ENCODE measurements at regions not wholly inside any gene's neighbourhood (a gene's known extent, or its start where the extent isn't known, plus 50 kb on each side); places are given as distances from the start of the nearest gene placed in this dataset.

DNA sequence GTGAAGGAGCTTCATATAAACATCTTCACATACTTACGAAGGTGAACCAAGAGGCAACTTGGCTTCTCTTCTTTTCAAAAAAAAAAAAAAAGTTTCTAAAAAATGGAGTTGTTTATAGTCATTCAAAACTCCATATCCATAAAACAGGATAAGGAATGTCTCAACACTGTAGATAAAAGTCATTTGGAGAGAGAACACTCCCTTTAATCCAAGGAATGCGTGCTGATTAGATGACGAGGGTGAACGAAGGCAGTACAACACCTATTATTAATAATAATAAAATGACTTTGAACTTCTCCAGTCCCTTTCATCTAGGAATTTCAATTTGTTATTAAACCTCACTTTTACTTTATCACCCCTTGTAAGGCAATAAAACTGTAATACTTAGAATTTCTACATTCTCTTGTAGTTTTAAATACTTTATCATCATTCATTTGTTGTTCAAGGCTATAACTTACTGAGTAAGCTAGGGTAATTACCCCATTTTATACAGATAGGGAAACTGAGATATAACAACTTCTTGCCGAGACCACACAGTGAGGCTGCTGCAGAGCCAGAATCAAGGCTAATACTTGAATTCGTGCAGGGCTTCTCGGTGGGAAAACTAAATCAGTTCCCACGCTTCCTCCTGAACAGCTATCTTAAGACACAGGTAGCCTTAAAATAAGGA, 377.1 kb downstream of the EFNA5 start:
- DNase-seq (ENCODE audit: low read depth) = no peak

DNA sequence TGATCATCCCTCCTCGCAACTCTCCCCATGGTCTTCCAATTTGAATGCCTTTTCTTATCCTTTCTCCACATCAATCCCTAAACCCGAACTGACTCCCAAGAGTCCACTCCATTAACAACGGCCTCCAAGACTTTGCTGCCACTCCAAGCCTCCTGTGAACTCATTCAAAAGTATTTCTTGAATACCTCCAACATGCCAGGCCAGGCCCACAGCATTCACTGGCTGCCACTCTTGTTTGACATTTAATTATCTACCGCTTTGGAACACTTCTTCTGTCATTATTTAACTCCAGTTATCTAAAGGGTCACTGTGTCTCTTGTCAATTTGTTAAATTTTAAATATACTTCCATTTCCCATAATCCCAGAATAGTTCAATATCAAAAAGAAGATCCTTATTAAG, 378.9 kb downstream of the EFNA5 start:
- DNase-seq (ENCODE audit: low read depth) = no peak

DNA sequence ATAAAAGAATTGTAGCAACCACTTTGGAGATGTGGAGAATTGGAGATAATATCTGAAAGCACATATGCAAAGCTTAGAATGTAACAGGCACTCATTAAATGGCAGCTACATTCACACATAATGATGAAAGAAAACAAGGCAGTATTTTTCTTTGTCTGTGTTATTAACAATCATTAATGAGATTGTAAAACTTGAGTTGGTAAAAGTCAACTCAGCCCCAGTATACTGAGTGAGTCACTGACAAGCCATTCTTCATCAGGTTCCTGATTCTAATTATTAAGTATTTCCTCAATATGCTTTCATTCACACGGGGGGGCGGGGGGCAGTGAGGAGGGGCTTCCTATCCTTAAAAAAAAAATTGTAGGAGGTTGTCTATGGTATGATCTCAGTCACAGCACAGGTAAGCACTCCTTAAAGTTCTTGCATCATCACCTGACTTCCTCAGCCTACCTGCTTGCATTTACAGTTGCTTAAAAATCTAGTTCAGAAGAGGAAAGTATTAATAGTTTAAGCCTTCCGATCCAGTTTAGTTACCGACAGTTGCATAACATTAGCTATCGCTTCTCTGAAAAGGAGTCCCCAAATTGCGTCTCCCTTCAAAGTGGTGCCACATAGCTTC, 379.8 kb downstream of the EFNA5 start:
- DNase-seq (ENCODE audit: low read depth) = no peak

DNA sequence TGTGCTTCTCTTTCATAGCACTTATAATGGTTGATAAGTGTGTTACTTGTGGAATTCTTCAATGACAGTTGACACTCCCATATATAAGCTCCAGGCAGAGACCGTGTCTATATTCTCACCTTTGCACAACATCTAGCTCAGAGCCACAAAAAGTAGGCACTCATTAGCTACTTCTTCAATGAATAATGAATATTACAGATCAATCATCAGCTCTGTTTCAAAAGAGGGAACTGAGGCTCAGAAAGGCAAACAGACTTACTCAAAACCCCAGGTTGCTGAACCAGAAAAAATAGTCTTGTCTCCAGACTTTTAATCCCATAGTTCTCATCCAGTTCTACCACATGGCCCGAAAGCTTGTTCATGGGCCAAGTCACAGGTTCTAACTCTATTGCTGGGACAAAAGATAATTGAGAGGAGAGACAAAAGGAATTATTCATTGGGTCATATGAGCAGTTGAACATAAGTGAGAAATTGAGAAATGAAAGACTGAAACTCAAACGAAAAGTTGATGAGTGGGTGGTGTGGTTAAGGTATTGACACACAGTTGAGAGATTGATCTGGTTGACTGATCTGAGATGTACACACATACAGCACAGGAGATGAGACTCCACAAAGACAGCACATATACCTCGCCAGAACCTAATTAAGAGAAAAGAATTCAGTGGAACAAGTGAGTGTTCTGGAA, 381.6 kb downstream of the EFNA5 start:
- DNase-seq (ENCODE audit: low read depth) = no peak

DNA sequence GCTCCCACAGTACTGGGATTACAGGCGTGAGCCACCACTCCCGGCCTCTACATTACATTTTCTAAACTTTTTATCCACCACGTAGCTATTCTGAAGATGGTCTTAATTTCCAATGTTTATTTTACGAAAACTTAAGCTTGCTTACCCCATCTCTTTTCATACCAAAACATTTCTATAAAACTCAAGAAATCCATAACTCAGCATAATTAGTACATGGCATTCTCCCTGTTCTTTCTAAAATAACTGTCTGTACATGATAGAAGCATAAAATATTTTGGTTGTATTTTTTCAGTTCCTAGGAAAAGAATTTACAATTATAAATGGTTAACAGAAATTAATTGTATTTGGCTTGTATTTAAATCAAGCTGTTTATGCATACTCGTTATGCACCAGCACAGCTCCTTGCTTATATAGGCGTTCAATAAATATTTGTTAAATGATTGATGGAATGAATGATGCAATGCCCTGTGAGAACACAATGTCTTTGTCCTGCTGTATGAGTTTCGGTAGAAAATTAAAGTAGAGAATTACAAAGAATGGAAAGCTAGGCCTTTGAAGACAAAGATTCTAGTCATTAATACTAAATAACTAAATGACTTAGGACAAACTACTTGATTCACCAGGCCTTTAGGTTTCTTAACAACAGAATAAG, 384.2 kb downstream of the EFNA5 start:
- no peak for DNase-seq (ENCODE audit: low read depth)

DNA sequence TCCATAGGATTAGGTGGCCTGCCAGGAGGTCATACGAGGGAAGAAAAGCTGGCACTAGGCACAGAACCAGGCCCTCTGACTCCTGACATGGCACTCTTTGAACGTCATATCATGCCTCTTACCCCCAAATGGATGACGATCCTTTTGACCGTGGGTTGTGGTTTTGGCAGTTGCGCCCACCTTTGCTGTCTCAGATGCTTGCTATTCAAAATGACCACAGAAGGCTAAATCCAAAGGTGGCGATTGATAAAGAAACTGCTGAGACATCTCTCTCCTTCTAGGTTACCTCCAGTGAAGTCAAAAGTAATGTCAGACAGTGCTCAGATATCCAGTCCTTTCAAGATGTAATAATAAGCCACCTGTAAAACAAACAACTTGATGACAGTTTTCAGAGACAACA, 385.0 kb downstream of the EFNA5 start:
- no peak for DNase-seq (ENCODE audit: low read depth)

DNA sequence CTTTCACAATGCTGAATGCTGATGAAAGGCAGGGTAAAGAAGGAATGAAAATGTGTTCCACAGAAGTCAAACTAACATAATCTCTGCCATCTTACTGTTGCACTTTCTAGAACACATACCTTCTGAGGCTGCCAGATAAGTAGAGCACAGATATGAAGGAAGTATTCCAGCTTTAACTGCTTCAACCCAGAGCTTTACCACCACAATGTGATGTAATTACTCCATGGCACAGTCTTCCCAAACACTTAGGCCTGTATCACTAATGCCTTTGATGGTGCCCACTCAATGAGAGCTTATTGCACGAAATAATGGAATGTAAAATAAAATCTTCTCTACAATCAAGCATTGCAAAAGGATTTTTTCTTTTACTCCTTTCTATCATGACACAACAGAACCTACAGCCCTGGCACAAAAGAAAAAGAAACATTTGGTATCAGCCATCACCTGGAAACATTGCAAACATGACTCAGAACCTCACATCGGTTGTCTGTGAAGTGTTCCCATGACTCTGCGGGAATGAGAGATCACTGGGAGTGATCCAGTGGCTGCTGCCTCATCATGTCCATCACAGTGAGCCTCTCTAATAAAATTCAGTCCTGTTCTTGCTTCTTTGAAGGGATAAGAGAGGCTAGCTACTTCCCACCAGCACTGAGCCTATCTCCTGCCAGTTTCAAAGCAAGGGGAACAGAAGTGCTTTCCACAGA, 385.8 kb downstream of the EFNA5 start:
- no peak for DNase-seq (ENCODE audit: low read depth)

DNA sequence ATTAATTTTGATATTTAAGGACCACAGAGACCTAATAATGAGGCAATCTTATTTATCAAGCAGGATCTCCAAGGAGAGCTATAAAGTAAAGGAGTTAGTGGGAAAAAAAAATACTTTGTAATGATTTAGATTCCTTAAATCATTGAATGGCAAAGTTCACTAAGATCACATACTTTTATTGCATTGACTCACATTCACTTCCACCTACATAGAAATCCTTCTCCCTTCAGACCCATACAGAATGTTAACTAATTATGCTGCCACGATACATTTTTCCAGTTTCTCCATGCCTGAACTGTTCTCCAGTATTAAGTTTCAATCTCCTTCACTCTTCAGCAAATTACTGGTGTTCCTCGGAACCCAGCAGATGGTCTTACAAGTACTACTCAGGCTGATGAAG, 388.7 kb downstream of the EFNA5 start:
- DNase-seq (ENCODE audit: low read depth) = no peak

DNA sequence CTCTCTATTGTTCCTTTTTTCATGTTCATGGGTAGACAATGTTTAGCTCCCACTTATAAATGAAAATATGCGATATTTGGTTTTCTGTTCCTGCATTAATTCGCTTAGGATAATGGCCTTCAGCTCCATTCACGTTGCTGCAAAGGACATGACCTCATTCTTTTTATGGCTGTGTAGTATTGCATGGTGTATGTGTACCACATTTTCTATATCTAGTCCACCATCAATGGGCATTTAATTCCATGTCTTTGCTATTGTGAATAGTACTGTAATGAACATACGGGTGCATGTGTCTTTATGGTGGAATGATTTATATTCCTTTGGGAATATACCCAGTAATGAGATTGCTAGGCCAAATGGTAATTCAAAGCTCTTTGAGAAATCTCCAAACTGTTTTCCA, 392.0 kb downstream of the EFNA5 start:
- DNase-seq (ENCODE audit: low read depth) = no peak

DNA sequence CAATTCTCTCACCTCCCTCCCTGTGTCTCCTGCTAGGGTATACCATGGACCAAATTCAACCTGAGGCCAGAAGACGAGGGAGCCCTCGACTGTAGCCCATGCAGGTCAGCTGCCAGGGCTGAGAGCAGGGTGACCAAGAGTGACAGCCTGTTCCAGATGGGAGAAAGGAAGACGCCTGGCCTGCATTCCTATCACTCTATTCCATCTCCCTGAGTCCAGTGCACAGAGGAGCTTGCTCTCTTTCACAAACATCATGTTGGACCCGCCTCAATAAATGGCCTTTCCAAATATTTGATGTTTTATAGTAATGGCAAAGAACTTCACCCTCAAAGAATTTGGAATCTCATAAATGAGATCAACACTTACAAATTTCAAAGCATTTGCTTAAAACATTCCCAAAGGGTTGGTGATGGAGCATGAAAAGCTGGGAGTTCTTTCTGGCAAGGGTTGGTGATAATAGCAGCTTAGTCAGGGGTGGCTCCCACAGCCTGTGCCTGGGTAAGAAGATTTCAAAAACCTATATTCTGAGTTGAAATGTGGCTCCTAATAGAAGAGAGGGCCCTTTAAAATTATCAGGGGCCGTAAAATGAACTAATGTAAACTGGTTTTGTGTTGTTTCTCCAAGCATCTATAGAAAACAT, 393.1 kb downstream of the EFNA5 start:
- no peak for DNase-seq (ENCODE audit: low read depth)

DNA sequence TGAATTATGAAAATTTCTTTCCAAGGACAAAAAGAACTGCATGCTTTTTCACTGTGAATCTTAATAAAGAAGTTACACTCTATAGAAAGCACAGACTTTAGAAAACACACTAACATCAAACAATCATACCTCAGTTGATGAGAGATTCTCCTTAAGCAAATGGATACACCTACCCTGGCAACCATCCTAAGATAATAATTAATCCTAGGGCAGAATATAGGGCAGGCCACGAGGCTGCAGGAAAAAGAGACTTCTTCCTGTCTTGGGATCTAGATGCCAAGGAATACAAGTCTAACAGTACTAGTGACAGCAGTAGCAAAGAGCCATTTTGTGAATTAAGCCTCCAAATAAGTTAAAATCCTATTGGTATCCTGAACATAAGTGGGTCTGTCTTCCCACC, 395.4 kb downstream of the EFNA5 start:
- DNase-seq (ENCODE audit: low read depth) = no peak

DNA sequence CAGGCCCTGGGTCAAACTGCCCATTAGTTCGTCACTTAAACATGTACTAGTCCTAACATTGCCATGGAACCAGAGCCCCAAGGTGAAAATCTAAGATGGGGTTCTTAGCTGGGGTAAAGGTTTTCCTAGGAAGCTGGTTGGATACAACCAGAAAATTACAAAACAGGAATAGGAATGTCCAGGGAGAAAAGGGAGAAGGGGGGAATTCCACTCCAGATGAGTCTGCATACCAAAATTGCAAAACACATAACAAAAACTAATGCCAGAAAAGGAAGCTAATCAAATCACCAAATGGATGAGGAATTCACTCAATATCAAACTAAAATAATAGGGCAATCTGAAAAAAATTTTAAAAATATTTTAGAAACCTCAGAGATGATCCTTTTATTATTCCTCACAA, 396.2 kb downstream of the EFNA5 start:
- DNase-seq (ENCODE audit: low read depth) = no peak

DNA sequence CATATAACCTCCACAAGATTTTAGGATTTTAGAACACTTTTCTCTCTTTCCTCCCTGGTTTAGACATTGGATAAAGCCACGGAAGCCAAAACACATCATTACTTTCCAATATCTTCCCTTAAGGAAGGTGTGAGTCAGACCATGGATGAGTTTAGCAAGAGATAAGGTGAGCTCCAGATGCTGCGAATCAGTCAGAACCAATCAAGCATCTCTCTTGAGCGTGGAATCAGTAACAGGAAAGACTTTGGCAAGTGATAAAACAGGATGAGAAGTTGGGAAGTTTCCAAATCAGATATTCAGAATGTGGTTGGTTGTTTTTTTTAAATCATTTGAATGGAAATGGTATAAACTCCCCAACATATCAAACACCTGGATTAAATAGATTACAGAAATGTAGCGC, 397.8 kb downstream of the EFNA5 start:
- no peak for DNase-seq (ENCODE audit: low read depth)

DNA sequence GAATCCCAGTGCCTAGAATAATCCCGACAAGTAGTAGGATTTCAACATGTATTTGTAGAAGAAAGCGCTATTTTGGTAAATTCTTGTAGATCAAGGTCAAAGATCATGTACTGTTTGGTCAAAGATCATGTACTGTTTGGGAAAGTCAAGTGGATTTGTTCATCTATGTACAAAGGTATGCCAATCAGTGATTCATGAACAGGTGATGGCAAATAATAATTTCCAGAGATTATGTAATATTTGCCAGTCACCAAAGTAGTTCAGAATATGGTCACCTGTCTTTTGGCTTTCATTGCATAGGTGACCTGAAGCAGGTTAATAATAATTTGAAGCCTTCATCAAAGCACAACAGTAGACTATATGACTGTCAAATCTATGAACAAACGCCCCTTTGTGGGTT, 398.2 kb downstream of the EFNA5 start:
- no peak for DNase-seq (ENCODE audit: low read depth)

DNA sequence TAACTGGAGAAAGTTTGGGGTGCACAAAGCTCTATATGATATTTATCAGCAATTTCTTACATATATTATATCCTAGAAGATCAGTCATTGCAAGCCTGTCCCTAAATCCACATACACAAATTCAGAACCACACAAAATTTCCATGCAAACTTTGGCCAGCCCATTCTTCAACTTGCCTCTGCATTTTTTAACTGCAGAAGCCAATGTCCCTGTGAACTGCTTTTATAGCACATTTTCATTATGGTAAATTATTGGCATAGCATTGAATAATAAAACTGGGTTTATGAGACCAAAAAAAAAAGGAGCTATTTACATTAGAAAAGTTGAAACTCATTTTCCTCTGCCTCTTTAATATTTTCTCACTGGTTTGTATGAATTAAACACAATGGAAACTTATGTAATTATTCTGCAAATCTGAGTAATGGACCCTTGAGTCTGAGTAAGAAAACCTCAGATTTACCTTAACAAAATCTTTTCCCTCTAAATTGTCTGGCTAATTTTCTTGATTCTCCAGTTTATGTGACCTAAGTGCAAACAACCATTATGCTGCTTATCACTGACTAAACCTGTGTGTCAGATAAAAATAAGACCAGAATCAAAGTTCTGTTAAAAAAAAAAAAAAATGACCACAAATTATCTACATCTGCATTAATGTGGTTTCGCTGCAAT, 398.9 kb downstream of the EFNA5 start:
- no peak for DNase-seq (ENCODE audit: low read depth)

DNA sequence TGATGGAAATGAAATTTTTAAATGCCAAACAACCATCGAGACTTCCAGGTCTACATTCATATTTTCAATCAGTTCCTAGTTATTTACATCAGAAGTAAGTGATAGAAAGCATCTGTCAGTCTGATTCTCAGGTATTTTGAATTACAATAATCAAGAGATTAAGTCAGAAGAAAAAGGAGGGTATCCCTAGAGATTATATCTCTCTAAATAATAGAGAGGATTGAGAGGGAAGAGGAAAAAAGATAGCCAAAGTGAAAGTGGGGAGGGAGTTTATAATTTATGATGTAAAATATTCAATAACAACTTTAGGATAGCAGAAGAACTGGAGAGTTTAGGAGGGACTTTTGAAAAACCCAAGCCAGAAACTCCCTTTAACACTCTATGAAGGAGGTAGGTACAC, 400.2 kb downstream of the EFNA5 start:
- no peak for DNase-seq (ENCODE audit: low read depth)

DNA sequence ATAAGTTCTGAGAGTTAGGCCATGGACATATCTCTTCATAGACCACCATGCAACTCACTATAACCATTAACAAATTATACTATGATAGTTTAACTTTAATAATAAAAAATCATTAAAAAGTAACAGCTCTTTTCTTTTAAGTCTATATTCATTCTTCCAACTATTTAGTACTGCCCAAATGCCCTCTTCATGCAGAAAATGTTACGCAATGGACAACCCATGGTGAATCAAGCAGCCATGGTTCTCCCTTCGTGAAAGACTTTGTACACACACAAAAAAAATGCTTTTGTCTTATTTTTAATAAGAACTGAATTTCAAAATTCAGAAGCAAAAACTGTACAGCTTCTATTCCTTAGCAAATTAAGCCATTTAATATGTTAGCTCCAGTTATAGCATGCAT, 401.1 kb downstream of the EFNA5 start:
- DNase-seq (ENCODE audit: low read depth) = no peak

DNA sequence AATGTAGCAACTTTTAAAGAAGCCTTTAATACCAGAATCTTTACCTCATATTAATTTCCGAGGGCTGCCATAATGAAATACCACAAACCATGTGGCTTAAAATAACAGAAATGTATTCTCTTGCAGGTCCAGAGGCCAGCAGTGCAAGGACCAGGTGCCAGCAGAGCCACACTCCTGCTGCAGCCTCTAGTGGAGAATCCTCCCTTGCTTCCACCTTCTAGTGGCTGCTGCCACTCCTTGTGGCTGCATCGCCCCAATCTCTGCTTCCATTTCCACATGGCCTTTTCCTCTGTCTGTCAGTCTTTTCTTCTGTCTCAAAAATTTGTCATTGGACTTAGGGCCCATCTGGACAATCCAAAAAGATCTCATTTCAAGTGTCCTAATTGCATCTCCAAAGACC, 401.5 kb downstream of the EFNA5 start:
- DNase-seq (ENCODE audit: low read depth) = no peak

DNA sequence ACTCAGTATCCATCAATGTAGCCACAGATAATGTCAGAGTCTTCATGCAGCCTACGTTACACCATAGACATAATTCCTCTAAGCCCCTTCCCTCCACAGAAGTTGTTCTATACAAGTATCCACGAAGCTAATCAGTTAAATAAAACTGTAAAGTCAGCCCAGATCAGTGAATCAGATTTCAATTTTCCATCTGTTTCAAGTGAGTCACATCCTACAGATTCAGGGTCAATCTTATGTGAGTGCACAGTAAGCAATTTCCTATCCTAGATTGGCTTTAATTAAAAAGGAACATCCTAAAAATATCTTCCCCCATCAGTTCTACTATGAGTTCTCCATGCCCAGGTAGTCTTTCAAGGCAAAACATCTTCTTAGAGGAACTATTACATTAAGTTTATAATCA, 402.5 kb downstream of the EFNA5 start:
- DNase-seq (ENCODE audit: low read depth) = no peak

DNA sequence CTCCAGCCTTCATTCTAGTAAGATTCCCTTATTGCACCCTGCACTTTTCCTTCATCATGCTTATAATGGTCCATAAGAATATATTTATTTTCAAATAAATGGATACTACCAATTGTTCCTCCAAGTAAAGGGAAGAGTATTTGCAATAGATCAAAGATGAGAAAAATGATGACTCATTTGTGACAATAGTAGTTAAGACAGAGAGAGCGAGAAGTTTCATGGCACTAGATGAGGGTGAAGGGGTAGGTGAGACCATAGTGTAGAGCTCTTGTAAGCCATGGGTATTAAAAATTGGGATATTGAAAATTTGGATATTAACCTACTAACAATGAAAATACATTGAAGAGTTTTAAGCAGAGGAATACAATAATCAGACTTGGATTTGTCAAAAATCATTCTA, 404.6 kb downstream of the EFNA5 start:
- no peak for DNase-seq (ENCODE audit: low read depth)

DNA sequence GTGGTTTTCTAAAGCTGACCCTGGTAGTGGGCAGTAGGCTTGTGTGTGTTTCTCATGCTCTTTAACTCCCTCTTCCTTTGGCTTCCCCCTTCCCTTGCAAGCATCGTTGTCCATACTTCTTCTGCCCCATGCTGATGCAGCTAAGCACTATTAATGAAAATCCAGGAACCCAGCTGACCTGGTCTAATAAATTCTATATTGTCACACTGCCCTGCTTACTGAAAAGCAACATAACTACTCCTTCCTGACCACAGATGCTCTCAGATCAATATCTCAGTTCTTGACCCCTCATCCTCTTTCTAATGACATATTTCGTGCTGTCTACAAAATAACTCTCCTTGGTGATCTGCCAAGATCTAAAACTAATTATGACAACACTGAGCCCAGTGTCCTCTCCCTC, 405.5 kb downstream of the EFNA5 start:
- DNase-seq (ENCODE audit: low read depth) = no peak

Data from stromal cell of bone marrow (primary cell).